Bronchial epithelial cell (primary cell): ENCODE measurements at regions not wholly inside any gene's neighbourhood (a gene's known extent, or its start where the extent isn't known, plus 50 kb on each side); places are given as distances from the start of the nearest gene placed in this dataset.

Experiments used
- DNase-seq: peaks from one replicate; pipeline ENCODE4 v3.0.0-alpha.2; 2010; ENCODE audit warnings: low read depth
- FAIRE-seq: peaks from 2 replicates; lab custom pipeline; 2011; peaks lifted over from hg19 to GRCh38; lab: Jason Lieb, UNC
- H3K27me3 ChIP-seq: 2 replicates; pipeline ENCODE4 v1.5.1; 2011; ENCODE audit warnings: low read length; ENCODE audit not compliant: control insufficient read depth, insufficient read depth
- H3K36me3 ChIP-seq: 2 replicates; pipeline ENCODE4 v1.5.1; 2011; ENCODE audit warnings: low read length; ENCODE audit not compliant: control insufficient read depth, insufficient read depth
- H3K4me3 ChIP-seq: 2 replicates; pipeline ENCODE4 v1.5.1; 2011; ENCODE audit warnings: mild to moderate bottlenecking, low read depth, low read length, control low read depth
- TF ChIP-seq, protein P1 (sequence below): IDR thresholded peaks from 2 replicates; pipeline ENCODE4 v1.5.1; 2011; ENCODE audit warnings: mild to moderate bottlenecking, moderate library complexity, low read length, control low read depth, inconsistent platforms; ENCODE audit not compliant: insufficient read depth, severe bottlenecking

DNA sequence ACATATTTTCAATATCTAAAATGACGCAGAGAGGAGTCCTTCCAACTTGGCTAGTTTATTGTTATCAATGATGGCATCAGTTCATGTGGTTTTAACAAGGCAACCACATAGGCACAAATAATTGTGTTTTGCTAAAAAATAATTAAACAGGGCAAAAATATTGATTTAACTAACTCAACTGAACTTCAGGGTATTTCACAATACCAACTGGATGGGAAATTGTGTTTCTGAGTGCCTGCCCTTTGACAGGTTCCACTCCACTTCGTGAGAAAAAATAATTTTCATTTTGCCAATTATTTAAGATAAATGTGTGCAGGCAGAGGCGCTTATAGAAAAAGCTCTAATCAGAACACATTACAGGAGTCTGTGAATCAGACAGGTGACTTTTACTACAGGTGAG is 689.3 kb upstream of the CCDC54 start:
- TF ChIP-seq, protein P1, sequence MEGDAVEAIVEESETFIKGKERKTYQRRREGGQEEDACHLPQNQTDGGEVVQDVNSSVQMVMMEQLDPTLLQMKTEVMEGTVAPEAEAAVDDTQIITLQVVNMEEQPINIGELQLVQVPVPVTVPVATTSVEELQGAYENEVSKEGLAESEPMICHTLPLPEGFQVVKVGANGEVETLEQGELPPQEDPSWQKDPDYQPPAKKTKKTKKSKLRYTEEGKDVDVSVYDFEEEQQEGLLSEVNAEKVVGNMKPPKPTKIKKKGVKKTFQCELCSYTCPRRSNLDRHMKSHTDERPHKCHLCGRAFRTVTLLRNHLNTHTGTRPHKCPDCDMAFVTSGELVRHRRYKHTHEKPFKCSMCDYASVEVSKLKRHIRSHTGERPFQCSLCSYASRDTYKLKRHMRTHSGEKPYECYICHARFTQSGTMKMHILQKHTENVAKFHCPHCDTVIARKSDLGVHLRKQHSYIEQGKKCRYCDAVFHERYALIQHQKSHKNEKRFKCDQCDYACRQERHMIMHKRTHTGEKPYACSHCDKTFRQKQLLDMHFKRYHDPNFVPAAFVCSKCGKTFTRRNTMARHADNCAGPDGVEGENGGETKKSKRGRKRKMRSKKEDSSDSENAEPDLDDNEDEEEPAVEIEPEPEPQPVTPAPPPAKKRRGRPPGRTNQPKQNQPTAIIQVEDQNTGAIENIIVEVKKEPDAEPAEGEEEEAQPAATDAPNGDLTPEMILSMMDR: no peak
- no peaks in the 10 kb centered on the region for H3K36me3 ChIP-seq
- no peak overlapping the region for H3K4me3 ChIP-seq
- FAIRE-seq (no peak), DNase-seq (no peak)
- H3K27me3 ChIP-seq: no peaks in the 10 kb centered on the region

- H3K27me3 ChIP-seq: no peaks in the 10 kb centered on the region
- FAIRE-seq: no peak
- TF ChIP-seq, protein P1: no peak
Observed at GRCh38 chr3:106688464-106688863, 688.8 kb upstream of the CCDC54 start.

GRCh38 chr3:106691476-106691875 is 685.8 kb upstream of the CCDC54 start:
- no peak for FAIRE-seq
- Histone ChIP-seq H3K36me3 (no peaks in the 10 kb centered on the region), H3K4me3 (no peak overlapping the region), H3K27me3 (no peaks in the 10 kb centered on the region)
- DNase-seq: no peak
- TF ChIP-seq, protein P1: no peak

More at GRCh38 chr3:106688464-106688863, 688.8 kb upstream of the CCDC54 start:
- H3K36me3 ChIP-seq: no peaks in the 10 kb centered on the region
- H3K4me3 ChIP-seq: no peak overlapping the region
- peak; percentile 97 for DNase-seq

GRCh38 chr3:106692624-106693023 is 684.6 kb upstream of the CCDC54 start:
- DNase-seq: no peak
- Histone ChIP-seq H3K4me3 (no peak overlapping the region), H3K27me3 (no peaks in the 10 kb centered on the region), H3K36me3 (no peaks in the 10 kb centered on the region)
- FAIRE-seq: no peak
- TF ChIP-seq, protein P1: no peak

GRCh38 chr3:106699122-106699521 is 678.1 kb upstream of the CCDC54 start:
- no peak for FAIRE-seq
- no peak overlapping the region for H3K4me3 ChIP-seq
- TF ChIP-seq, protein P1: no peak

DNA sequence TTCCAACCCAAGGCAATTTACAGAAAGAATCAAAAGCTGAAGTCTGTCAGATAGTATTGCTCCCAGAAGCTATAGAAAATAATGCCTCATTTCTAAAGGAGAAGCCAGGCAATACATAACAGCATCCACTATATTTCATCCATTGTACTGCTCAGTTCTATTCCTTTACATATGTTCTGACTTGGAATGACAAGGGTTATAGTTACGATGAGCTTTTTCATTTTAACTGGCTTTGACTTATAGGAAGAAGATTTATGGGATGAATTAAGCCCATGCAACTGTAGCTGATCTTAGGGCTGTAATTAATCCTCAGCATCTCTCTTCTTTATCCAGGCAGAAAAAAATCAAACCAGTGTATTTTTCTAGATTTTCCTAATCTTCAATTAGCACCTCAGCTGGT is 676.3 kb upstream of the CCDC54 start:
- TF ChIP-seq, protein P1: no peak
- Histone ChIP-seq H3K27me3 (no peaks in the 10 kb centered on the region), H3K36me3 (no peaks in the 10 kb centered on the region), H3K4me3 (no peak overlapping the region)
- no peak for FAIRE-seq
- no peak for DNase-seq

More at GRCh38 chr3:106699122-106699521, 678.1 kb upstream of the CCDC54 start:
- no peaks in the 10 kb centered on the region for H3K36me3 ChIP-seq
- no peaks in the 10 kb centered on the region for H3K27me3 ChIP-seq
- peak; percentile 23 for DNase-seq
